ENCODE measurements at regions not wholly inside any gene's neighbourhood (a gene's known extent, or its start where the extent isn't known, plus 50 kb on each side); places are given as distances from the start of the nearest gene placed in this dataset.

- no peak overlapping the region for H2AFZ ChIP-seq (ENCODE audit: insufficient read depth, low read length, poor library complexity)
- no peak overlapping the region for H3K9ac ChIP-seq (ENCODE audit: low read length)
- H2BK12ac ChIP-seq (ENCODE audit: low read length): no peak overlapping the region
- no peak overlapping the region for H2AK5ac ChIP-seq (ENCODE audit: low read length)
- H3K14ac ChIP-seq (ENCODE audit: low read length): no peak overlapping the region
- H3K4me1 ChIP-seq (ENCODE audit: control insufficient read depth in 1 of 2, insufficient read depth in 2 of 2, low read length in 2 of 2): no peaks in the 10 kb centered on the region
- no peak overlapping the region for H2BK5ac ChIP-seq (ENCODE audit: low read depth, low read length, poor library complexity)
- no peaks in the 10 kb centered on the region for H3K9me3 ChIP-seq (ENCODE audit: insufficient read depth, low read depth, low read length)
- no peak overlapping the region for H3K4ac ChIP-seq (ENCODE audit: low read depth, low read length)
- no peak overlapping the region for H3K23ac ChIP-seq (ENCODE audit: low read length)
- H3K36me3 ChIP-seq (ENCODE audit: control insufficient read depth in 1 of 2, insufficient read depth in 2 of 2, low read length in 2 of 2): no peaks in the 10 kb centered on the region
- no peaks in the 10 kb centered on the region for H3K79me1 ChIP-seq (ENCODE audit: low read length)
- no peak overlapping the region for H3K4me2 ChIP-seq (ENCODE audit: low read length)
- no peaks in the 10 kb centered on the region for H3K27me3 ChIP-seq (ENCODE audit: insufficient read depth, low read length)
- no CpG with 5 or more reads among the region's 5 CpGs for WGBS (ENCODE audit: extremely low coverage, insufficient coverage, insufficient read length)
- no peaks in the 10 kb centered on the region for H3K79me2 ChIP-seq (ENCODE audit: control insufficient read depth, insufficient read depth, low read length, poor library complexity)
- no peak for DNase-seq
- no peak overlapping the region for H3K18ac ChIP-seq (ENCODE audit: low read length)
- H3K27ac ChIP-seq (ENCODE audit: low read depth, low read length): no peak overlapping the region
- no peak overlapping the region for H2BK120ac ChIP-seq (ENCODE audit: insufficient read depth, low read length, poor library complexity)
- H4K91ac ChIP-seq (ENCODE audit: low read depth, low read length): no peak overlapping the region
- no peak overlapping the region for H4K12ac ChIP-seq (ENCODE audit: low read depth, low read length)
- no peak overlapping the region for H3K4me3 ChIP-seq (ENCODE audit: low read depth, low read length)
- H4K8ac ChIP-seq (ENCODE audit: low read depth, low read length): no peak overlapping the region
Measured at GRCh38 chr4:24126776-24127175, 236.9 kb upstream of the PPARGC1A start.

DNA sequence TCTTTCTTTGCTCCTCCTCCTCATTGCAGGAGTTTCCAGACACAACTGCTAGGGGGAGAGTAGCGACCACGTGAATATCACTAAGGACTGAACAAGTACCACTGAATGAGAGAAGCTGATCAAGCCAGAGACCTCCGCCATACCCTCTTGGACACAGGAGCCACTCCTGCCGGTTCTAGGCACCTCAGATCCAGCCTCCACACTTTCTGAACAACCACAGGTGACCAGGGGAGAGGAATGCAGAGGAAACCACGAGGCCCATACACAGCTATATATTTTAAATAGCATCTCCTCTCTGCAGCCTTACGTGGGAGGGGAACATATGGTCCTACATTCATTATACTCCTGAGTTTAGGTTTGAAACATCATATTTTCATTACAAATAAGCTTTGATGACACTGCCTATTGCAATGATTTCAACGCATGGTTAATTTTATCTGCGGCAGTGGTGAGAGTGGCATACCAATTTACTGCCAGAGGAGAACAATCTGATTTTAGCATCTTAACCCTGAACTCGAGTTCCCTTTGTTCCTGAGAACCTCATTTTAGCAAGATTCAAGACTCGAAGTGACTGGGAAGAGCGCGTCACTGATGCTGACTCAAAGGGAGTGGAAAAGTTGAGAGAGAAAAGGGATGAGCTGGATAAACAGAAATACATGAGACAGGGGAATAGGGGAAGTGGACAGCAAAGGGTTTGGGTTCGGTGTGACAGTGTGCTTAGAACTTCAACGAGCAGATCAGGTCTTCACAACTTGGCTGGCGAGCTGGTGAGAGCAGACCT lies 231.7 kb upstream of the PPARGC1A start:
- no peak overlapping the region for H4K12ac ChIP-seq (ENCODE audit: low read depth, low read length)
- no peak overlapping the region for H2BK5ac ChIP-seq (ENCODE audit: low read depth, low read length, poor library complexity)
- no CpG with 5 or more reads among the region's 15 CpGs for WGBS (ENCODE audit: extremely low coverage, insufficient coverage, insufficient read length)
- H3K27ac ChIP-seq (ENCODE audit: low read depth, low read length): no peak overlapping the region
- H3K18ac ChIP-seq (ENCODE audit: low read length): no peak overlapping the region
- no peak overlapping the region for H4K8ac ChIP-seq (ENCODE audit: low read depth, low read length)
- H2BK120ac ChIP-seq (ENCODE audit: insufficient read depth, low read length, poor library complexity): no peak overlapping the region
- DNase-seq: no peak
- no peaks in the 10 kb centered on the region for H3K9me3 ChIP-seq (ENCODE audit: insufficient read depth, low read depth, low read length)
- H2BK12ac ChIP-seq (ENCODE audit: low read length): no peak overlapping the region
- H3K4me3 ChIP-seq (ENCODE audit: low read depth, low read length): no peak overlapping the region
- H3K9ac ChIP-seq (ENCODE audit: low read length): no peak overlapping the region
- H3K79me2 ChIP-seq (ENCODE audit: control insufficient read depth, insufficient read depth, low read length, poor library complexity): no peaks in the 10 kb centered on the region
- no peak overlapping the region for H4K91ac ChIP-seq (ENCODE audit: low read depth, low read length)
- no peak overlapping the region for H2AK5ac ChIP-seq (ENCODE audit: low read length)
- no peak overlapping the region for H3K4me2 ChIP-seq (ENCODE audit: low read length)
- no peaks in the 10 kb centered on the region for H3K4me1 ChIP-seq (ENCODE audit: control insufficient read depth in 1 of 2, insufficient read depth in 2 of 2, low read length in 2 of 2)
- H3K79me1 ChIP-seq (ENCODE audit: low read length): no peaks in the 10 kb centered on the region
- no peak overlapping the region for H3K14ac ChIP-seq (ENCODE audit: low read length)
- no peak overlapping the region for H3K4ac ChIP-seq (ENCODE audit: low read depth, low read length)
- H3K23ac ChIP-seq (ENCODE audit: low read length): no peak overlapping the region
- H3K36me3 ChIP-seq (ENCODE audit: control insufficient read depth in 1 of 2, insufficient read depth in 2 of 2, low read length in 2 of 2): no peaks in the 10 kb centered on the region
- H2AFZ ChIP-seq (ENCODE audit: insufficient read depth, low read length, poor library complexity): no peak overlapping the region
- H3K27me3 ChIP-seq (ENCODE audit: insufficient read depth, low read length): no peaks in the 10 kb centered on the region

GRCh38 chr4:24117975-24118374 lies 228.1 kb upstream of the PPARGC1A start:
- Histone ChIP-seq H3K9me3 (ENCODE audit: insufficient read depth, low read depth, low read length) (no peaks in the 10 kb centered on the region), H3K4ac (ENCODE audit: low read depth, low read length) (no peak overlapping the region), H4K91ac (ENCODE audit: low read depth, low read length) (no peak overlapping the region), H2AK5ac (ENCODE audit: low read length) (no peak overlapping the region), H3K79me2 (ENCODE audit: control insufficient read depth, insufficient read depth, low read length, poor library complexity) (no peaks in the 10 kb centered on the region), H3K4me3 (ENCODE audit: low read depth, low read length) (no peak overlapping the region), H2BK120ac (ENCODE audit: insufficient read depth, low read length, poor library complexity) (no peak overlapping the region), H3K36me3 (ENCODE audit: control insufficient read depth in 1 of 2, insufficient read depth in 2 of 2, low read length in 2 of 2) (no peaks in the 10 kb centered on the region), H4K12ac (ENCODE audit: low read depth, low read length) (no peak overlapping the region), H3K79me1 (ENCODE audit: low read length) (no peaks in the 10 kb centered on the region), H3K4me1 (ENCODE audit: control insufficient read depth in 1 of 2, insufficient read depth in 2 of 2, low read length in 2 of 2) (no peaks in the 10 kb centered on the region), H3K27me3 (ENCODE audit: insufficient read depth, low read length) (no peaks in the 10 kb centered on the region), H2BK5ac (ENCODE audit: low read depth, low read length, poor library complexity) (no peak overlapping the region), H3K27ac (ENCODE audit: low read depth, low read length) (no peak overlapping the region), H3K18ac (ENCODE audit: low read length) (no peak overlapping the region), H3K23ac (ENCODE audit: low read length) (no peak overlapping the region), H2BK12ac (ENCODE audit: low read length) (no peak overlapping the region), H3K9ac (ENCODE audit: low read length) (no peak overlapping the region), H3K14ac (ENCODE audit: low read length) (no peak overlapping the region), H4K8ac (ENCODE audit: low read depth, low read length) (no peak overlapping the region), H2AFZ (ENCODE audit: insufficient read depth, low read length, poor library complexity) (no peak overlapping the region), H3K4me2 (ENCODE audit: low read length) (no peak overlapping the region)
- WGBS (ENCODE audit: extremely low coverage, insufficient coverage, insufficient read length): no CpG with 5 or more reads among the region's 8 CpGs
- DNase-seq: no peak

GRCh38 chr4:24116107-24116506 lies 226.3 kb upstream of the PPARGC1A start:
- Histone ChIP-seq H3K27me3 (ENCODE audit: insufficient read depth, low read length) (no peaks in the 10 kb centered on the region), H3K23ac (ENCODE audit: low read length) (no peak overlapping the region), H4K91ac (ENCODE audit: low read depth, low read length) (no peak overlapping the region), H3K4me2 (ENCODE audit: low read length) (no peak overlapping the region), H3K18ac (ENCODE audit: low read length) (no peak overlapping the region), H2BK120ac (ENCODE audit: insufficient read depth, low read length, poor library complexity) (no peak overlapping the region), H3K4ac (ENCODE audit: low read depth, low read length) (no peak overlapping the region), H3K9me3 (ENCODE audit: insufficient read depth, low read depth, low read length) (no peaks in the 10 kb centered on the region), H3K4me3 (ENCODE audit: low read depth, low read length) (no peak overlapping the region), H4K8ac (ENCODE audit: low read depth, low read length) (no peak overlapping the region), H3K36me3 (ENCODE audit: control insufficient read depth in 1 of 2, insufficient read depth in 2 of 2, low read length in 2 of 2) (no peaks in the 10 kb centered on the region), H3K9ac (ENCODE audit: low read length) (no peak overlapping the region), H2BK5ac (ENCODE audit: low read depth, low read length, poor library complexity) (no peak overlapping the region), H2AFZ (ENCODE audit: insufficient read depth, low read length, poor library complexity) (no peak overlapping the region), H3K27ac (ENCODE audit: low read depth, low read length) (no peak overlapping the region), H3K4me1 (ENCODE audit: control insufficient read depth in 1 of 2, insufficient read depth in 2 of 2, low read length in 2 of 2) (no peaks in the 10 kb centered on the region), H2AK5ac (ENCODE audit: low read length) (no peak overlapping the region), H3K14ac (ENCODE audit: low read length) (no peak overlapping the region), H3K79me1 (ENCODE audit: low read length) (no peaks in the 10 kb centered on the region), H4K12ac (ENCODE audit: low read depth, low read length) (no peak overlapping the region), H2BK12ac (ENCODE audit: low read length) (no peak overlapping the region), H3K79me2 (ENCODE audit: control insufficient read depth, insufficient read depth, low read length, poor library complexity) (no peaks in the 10 kb centered on the region)
- WGBS (ENCODE audit: extremely low coverage, insufficient coverage, insufficient read length): no CpG with 5 or more reads among the region's 3 CpGs
- no peak for DNase-seq
